Ishikawa (cell line): ENCODE measurements at regions not wholly inside any gene's neighbourhood (a gene's known extent, or its start where the extent isn't known, plus 50 kb on each side); places are given as distances from the start of the nearest gene placed in this dataset.

Experiments used
- EP300 ChIP-seq: IDR thresholded peaks from 2 replicates; pipeline ENCODE4 v1.6.1; 2012; ENCODE audit warnings: borderline replicate concordance
- RAD21 ChIP-seq: IDR thresholded peaks from 2 replicates; pipeline ENCODE4 v1.6.1; 2012; ENCODE audit warnings: low read depth
- YY1 ChIP-seq: IDR thresholded peaks from 2 replicates; pipeline ENCODE4 v1.6.1; 2012; ENCODE audit warnings: low read depth

GRCh38 chr2:155904720-155905119, 427.8 kb downstream of the NR4A2 start:
- no peak for TF ChIP-seq YY1
- no peak for TF ChIP-seq RAD21
- no peak for TF ChIP-seq EP300
